ENCODE measurements at regions not wholly inside any gene's neighbourhood (a gene's known extent, or its start where the extent isn't known, plus 50 kb on each side); places are given as distances from the start of the nearest gene placed in this dataset.

DNA sequence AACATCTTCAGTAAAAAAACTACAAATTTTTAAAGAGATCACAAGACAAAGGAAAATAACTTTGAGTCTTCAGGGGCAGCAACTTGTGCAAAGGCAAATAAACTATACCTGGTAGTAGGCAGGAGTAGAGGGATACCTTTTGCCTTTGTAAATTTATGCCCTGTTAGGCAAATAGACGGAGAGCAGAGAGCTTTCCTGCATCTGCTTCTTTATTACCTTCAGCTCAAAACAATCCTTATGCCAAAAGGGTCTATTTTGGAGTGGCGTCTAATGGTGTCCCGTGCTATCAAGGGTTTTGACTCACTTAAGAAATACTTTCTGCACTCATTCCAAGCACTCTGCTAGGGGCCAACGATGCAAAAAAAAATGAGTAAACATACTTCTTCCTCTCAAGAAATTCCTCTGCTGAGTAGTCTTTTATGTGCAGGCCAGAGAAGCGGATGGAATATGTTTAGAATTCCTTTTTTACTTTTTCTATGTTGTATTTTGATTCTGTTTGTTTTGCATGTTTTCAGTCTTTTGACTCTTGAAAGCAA is 131.9 kb downstream of the ANXA5 start:
- H3K79me2 ChIP-seq (ENCODE audit: insufficient read depth, low read length), result no peaks in the 10 kb centered on the region
- BruUV-seq (replicated peaks), result no TSS peak

More for the DNA sequence above, 131.9 kb downstream of the ANXA5 start:
- Histone ChIP-seq H3K36me3 (replicated peaks in 1 of 2; ENCODE audit: control insufficient read depth in 1 of 2, insufficient read depth in 2 of 2, low read length in 2 of 2) (no peaks in the 10 kb centered on the region), H3K9ac (ENCODE audit: insufficient read depth, low read depth, low read length) (no peak overlapping the region), H2AFZ (ENCODE audit: low read length) (no peak overlapping the region), H4K20me1 (ENCODE audit: insufficient read depth, low read length) (no peaks in the 10 kb centered on the region), H3K27me3 (ENCODE audit: control insufficient read depth in 1 of 2, insufficient read depth in 2 of 2, low read length in 2 of 2) (no peaks in the 10 kb centered on the region), H3K27ac (ENCODE audit: extremely low read length, insufficient read depth, low read length) (no peak overlapping the region), H3K4me2 (ENCODE audit: low read depth, low read length) (no peak overlapping the region), H3K9me3 (ENCODE audit: low read length) (no peaks in the 10 kb centered on the region), H3K4me1 (ENCODE audit: insufficient read depth, low read length) (no peaks in the 10 kb centered on the region), H3K4me3 (replicated peaks in 1 of 3; ENCODE audit: insufficient read depth in 1 of 3, low read depth in 2 of 3, low read length in 3 of 3) (no peak overlapping the region)
- in situ Hi-C loops (cut with HindIII; ENCODE audit: extremely low pct_ligation_motif_present, low pct_unique_long_range_greater_than_20kb) (no loop called here), intact Hi-C loops (cut with micrococcal nuclease; ENCODE audit: unreplicated experiment) (no loop called here)
- ATAC-seq (no peak), FAIRE-seq (no peak), DNase-seq (ENCODE audit: low spot score) (no peak)
- POLR2A ChIA-PET, result no interaction called here
- TF ChIP-seq, protein P1, sequence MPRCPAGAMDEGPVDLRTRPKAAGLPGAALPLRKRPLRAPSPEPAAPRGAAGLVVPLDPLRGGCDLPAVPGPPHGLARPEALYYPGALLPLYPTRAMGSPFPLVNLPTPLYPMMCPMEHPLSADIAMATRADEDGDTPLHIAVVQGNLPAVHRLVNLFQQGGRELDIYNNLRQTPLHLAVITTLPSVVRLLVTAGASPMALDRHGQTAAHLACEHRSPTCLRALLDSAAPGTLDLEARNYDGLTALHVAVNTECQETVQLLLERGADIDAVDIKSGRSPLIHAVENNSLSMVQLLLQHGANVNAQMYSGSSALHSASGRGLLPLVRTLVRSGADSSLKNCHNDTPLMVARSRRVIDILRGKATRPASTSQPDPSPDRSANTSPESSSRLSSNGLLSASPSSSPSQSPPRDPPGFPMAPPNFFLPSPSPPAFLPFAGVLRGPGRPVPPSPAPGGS (CRISPR knock-in tag; IDR thresholded peaks at IDR 0.05), result no peak
- TF ChIP-seq NR3C1 (CRISPR knock-in tag; IDR thresholded peaks at IDR 0.05) (no peak), FOXO1 (CRISPR knock-in tag; IDR thresholded peaks at IDR 0.05) (no peak), ZFYVE20 (CRISPR knock-in tag; IDR thresholded peaks at IDR 0.05; ENCODE audit: borderline replicate concordance, low read depth) (no peak), ZBTB7A (CRISPR knock-in tag; IDR thresholded peaks at IDR 0.05) (no peak), AHR (CRISPR knock-in tag; IDR thresholded peaks at IDR 0.05) (no peak), ZC3H4 (CRISPR knock-in tag; IDR thresholded peaks at IDR 0.05; ENCODE audit: borderline replicate concordance) (no peak)
- TF ChIP-seq, protein P2, sequence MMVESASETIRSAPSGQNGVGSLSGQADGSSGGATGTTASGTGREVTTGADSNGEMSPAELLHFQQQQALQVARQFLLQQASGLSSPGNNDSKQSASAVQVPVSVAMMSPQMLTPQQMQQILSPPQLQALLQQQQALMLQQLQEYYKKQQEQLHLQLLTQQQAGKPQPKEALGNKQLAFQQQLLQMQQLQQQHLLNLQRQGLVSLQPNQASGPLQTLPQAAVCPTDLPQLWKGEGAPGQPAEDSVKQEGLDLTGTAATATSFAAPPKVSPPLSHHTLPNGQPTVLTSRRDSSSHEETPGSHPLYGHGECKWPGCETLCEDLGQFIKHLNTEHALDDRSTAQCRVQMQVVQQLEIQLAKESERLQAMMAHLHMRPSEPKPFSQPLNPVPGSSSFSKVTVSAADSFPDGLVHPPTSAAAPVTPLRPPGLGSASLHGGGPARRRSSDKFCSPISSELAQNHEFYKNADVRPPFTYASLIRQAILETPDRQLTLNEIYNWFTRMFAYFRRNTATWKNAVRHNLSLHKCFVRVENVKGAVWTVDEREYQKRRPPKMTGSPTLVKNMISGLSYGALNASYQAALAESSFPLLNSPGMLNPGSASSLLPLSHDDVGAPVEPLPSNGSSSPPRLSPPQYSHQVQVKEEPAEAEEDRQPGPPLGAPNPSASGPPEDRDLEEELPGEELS (CRISPR knock-in tag; IDR thresholded peaks at IDR 0.05), result no peak
- TF ChIP-seq, protein P3, sequence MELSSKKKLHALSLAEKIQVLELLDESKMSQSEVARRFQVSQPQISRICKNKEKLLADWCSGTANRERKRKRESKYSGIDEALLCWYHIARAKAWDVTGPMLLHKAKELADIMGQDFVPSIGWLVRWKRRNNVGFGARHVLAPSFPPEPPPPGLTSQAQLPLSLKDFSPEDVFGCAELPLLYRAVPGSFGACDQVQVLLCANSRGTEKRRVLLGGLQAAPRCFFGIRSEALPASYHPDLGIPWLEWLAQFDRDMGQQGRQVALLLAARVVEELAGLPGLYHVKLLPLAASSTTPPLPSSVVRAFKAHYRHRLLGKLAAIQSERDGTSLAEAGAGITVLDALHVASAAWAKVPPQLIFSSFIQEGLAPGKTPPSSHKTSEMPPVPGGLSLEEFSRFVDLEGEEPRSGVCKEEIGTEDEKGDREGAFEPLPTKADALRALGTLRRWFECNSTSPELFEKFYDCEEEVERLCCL (CRISPR knock-in tag; IDR thresholded peaks at IDR 0.05; ENCODE audit: borderline replicate concordance), result no peak
- TF ChIP-seq, protein P4, sequence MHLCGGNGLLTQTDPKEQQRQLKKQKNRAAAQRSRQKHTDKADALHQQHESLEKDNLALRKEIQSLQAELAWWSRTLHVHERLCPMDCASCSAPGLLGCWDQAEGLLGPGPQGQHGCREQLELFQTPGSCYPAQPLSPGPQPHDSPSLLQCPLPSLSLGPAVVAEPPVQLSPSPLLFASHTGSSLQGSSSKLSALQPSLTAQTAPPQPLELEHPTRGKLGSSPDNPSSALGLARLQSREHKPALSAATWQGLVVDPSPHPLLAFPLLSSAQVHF (CRISPR knock-in tag; IDR thresholded peaks at IDR 0.05), result no peak
- WGBS (ENCODE audit: low lambda C conversion rate), result 2% methylated on average over 5 of the region's 5 CpGs
- CTCF ChIA-PET (ENCODE audit: low intra/inter-chr PET ratio, low total read pairs), result no interaction called here
